ENCODE measurements at regions not wholly inside any gene's neighbourhood (a gene's known extent, or its start where the extent isn't known, plus 50 kb on each side); places are given as distances from the start of the nearest gene placed in this dataset.

- TF ChIP-seq SAP30 (IDR thresholded peaks at IDR 0.05; ENCODE audit: insufficient read depth, insufficient replicate concordance, low read length): no peak
- TF ChIP-seq SIX5 (IDR thresholded peaks at IDR 0.05; ENCODE audit: low read depth, low read length): no peak
- no peak for TF ChIP-seq CREB1 (IDR thresholded peaks at IDR 0.05)
- no peak for TF ChIP-seq CBX5 (IDR thresholded peaks at IDR 0.05; ENCODE audit: low read depth, low read length)
- TF ChIP-seq HDAC2 (IDR thresholded peaks at IDR 0.05; ENCODE audit: borderline replicate concordance in 1 of 2, low read depth in 2 of 2, low read length in 2 of 2): no peak
- TF ChIP-seq CHD2 (IDR thresholded peaks at IDR 0.05; ENCODE audit: low read length): no peak
- TF ChIP-seq ZNF274 (IDR thresholded peaks at IDR 0.05; ENCODE audit: borderline replicate concordance, extremely low read depth, low read length): no peak
- no peak for TF ChIP-seq HDAC6 (IDR thresholded peaks at IDR 0.05; ENCODE audit: low read depth, low read length)
- TF ChIP-seq TEAD4 (IDR thresholded peaks at IDR 0.05; ENCODE audit: low read depth, low read length): no peak
- TF ChIP-seq CHD1 (IDR thresholded peaks at IDR 0.05; ENCODE audit: low read depth, low read length): no peak
- TF ChIP-seq FOSL1 (IDR thresholded peaks at IDR 0.05; ENCODE audit: insufficient read depth, low read depth, low read length): no peak
These were observed 86.4 kb downstream of the NOG start (continued) for GRCh38 chr17:56679777-56680422.
